H9 (cell line): ENCODE measurements at regions not wholly inside any gene's neighbourhood (a gene's known extent, or its start where the extent isn't known, plus 50 kb on each side); places are given as distances from the start of the nearest gene placed in this dataset.

Source experiments
- DNase-seq: peaks from one replicate; pipeline ENCODE4 v3.0.0-alpha.2; 2017
- H2AFZ ChIP-seq: one replicate; pipeline ENCODE4 v1.6.1; 2013; ENCODE audit warnings: mild to moderate bottlenecking, low read length, control low read depth, moderate library complexity
- H2AK5ac ChIP-seq: 2 replicates; pipeline ENCODE4 v1.6.1; 2013; ENCODE audit warnings: low read length, control low read depth, mixed read lengths; ENCODE audit not compliant: insufficient read length
- H2BK120ac ChIP-seq: one replicate; pipeline ENCODE4 v1.6.1; 2013; ENCODE audit warnings: low read depth, mild to moderate bottlenecking, low read length, control low read depth, inconsistent platforms; ENCODE audit not compliant: poor library complexity, severe bottlenecking
- H2BK12ac ChIP-seq: 2 replicates; pipeline ENCODE4 v1.6.1; 2013; ENCODE audit warnings: low read length, control low read depth, mixed read lengths, low read depth; ENCODE audit not compliant: insufficient read length
- H2BK15ac ChIP-seq: 2 replicates; pipeline ENCODE4 v1.6.1; 2013; ENCODE audit warnings: low read depth, low read length, control low read depth
- H2BK20ac ChIP-seq: one replicate; pipeline ENCODE4 v1.6.1; 2013; ENCODE audit warnings: low read depth, mild to moderate bottlenecking, low read length, control low read depth, inconsistent platforms; ENCODE audit not compliant: poor library complexity, severe bottlenecking
- H2BK5ac ChIP-seq: 2 replicates; pipeline ENCODE4 v1.6.1; 2013; ENCODE audit warnings: low read length, control low read depth, mixed read lengths; ENCODE audit not compliant: insufficient read length
- H3K14ac ChIP-seq: 2 replicates; pipeline ENCODE4 v1.6.1; 2013; ENCODE audit warnings: low read length, control low read depth; ENCODE audit not compliant: insufficient read depth
- H3K18ac ChIP-seq: 2 replicates; pipeline ENCODE4 v1.6.1; 2013; ENCODE audit warnings: low read depth, mild to moderate bottlenecking, mixed read lengths, low read length, control low read depth; ENCODE audit not compliant: insufficient read length
- H3K23ac ChIP-seq: 2 replicates; pipeline ENCODE4 v1.6.1; 2013; ENCODE audit warnings: low read length, control low read depth, mixed read lengths, low read depth; ENCODE audit not compliant: insufficient read length
- H3K23me2 ChIP-seq: 2 replicates; pipeline ENCODE4 v1.6.1; 2013; ENCODE audit warnings: low read depth, mild to moderate bottlenecking, mixed read lengths, low read length, control low read depth; ENCODE audit not compliant: insufficient read length, poor library complexity, severe bottlenecking
- H3K27ac ChIP-seq: 2 replicates; pipeline ENCODE4 v1.5.1; 2013; ENCODE audit warnings: low read length, control low read depth, mixed read lengths, low read depth; ENCODE audit not compliant: insufficient read length
- H3K27me3 ChIP-seq: 2 replicates; pipeline ENCODE4 v1.6.1; 2013; ENCODE audit warnings: low read length, control low read depth, inconsistent platforms; ENCODE audit not compliant: insufficient read depth
- H3K4ac ChIP-seq: 2 replicates; pipeline ENCODE4 v1.6.1; 2013; ENCODE audit warnings: low read depth, mild to moderate bottlenecking, control low read depth, inconsistent platforms, low read length, moderate library complexity
- H3K4me1 ChIP-seq: 2 replicates; pipeline ENCODE4 v1.6.1; 2013; ENCODE audit warnings: low read length, control low read depth, inconsistent platforms; ENCODE audit not compliant: insufficient read depth
- H3K4me2 ChIP-seq: 2 replicates; pipeline ENCODE4 v1.6.1; 2013; ENCODE audit warnings: low read length, control low read depth, mixed read lengths; ENCODE audit not compliant: insufficient read length, insufficient read depth
- H3K56ac ChIP-seq: 2 replicates; pipeline ENCODE4 v1.6.1; 2013; ENCODE audit warnings: low read depth, mild to moderate bottlenecking, mixed read lengths, low read length, control low read depth; ENCODE audit not compliant: insufficient read length
- H3K79me1 ChIP-seq: 2 replicates; pipeline ENCODE4 v1.6.1; 2013; ENCODE audit warnings: low read depth, mild to moderate bottlenecking, moderate library complexity, low read length, control low read depth, inconsistent platforms; ENCODE audit not compliant: insufficient read depth, poor library complexity, severe bottlenecking
- H3K79me2 ChIP-seq: 2 replicates; pipeline ENCODE4 v1.6.1; 2013; ENCODE audit warnings: low read length, control low read depth, inconsistent platforms; ENCODE audit not compliant: insufficient read depth
- H3K9ac ChIP-seq: 2 replicates; pipeline ENCODE4 v1.6.1; 2013; ENCODE audit warnings: low read length, control low read depth, mixed read lengths; ENCODE audit not compliant: insufficient read length; ENCODE audit errors: extremely low read depth
- H3K9me3 ChIP-seq: one replicate; pipeline ENCODE4 v1.6.1; 2013; ENCODE audit warnings: low read depth, low read length, inconsistent platforms; ENCODE audit not compliant: control insufficient read depth
- H3T11ph ChIP-seq: one replicate; pipeline ENCODE4 v1.6.1; 2013; ENCODE audit warnings: mild to moderate bottlenecking, low read length, control low read depth, inconsistent platforms
- H4K20me1 ChIP-seq: one replicate; pipeline ENCODE4 v1.6.1; 2013; ENCODE audit not compliant: control insufficient read depth, insufficient read length, insufficient read depth
- H4K5ac ChIP-seq: 2 replicates; pipeline ENCODE4 v1.6.1; 2013; ENCODE audit warnings: low read depth, mild to moderate bottlenecking, mixed read lengths, low read length, control low read depth; ENCODE audit not compliant: insufficient read length
- H4K8ac ChIP-seq: replicated peaks from 2 replicates; pipeline ENCODE4 v1.6.1; 2013; ENCODE audit warnings: low read length, control low read depth, mixed read lengths, low read depth; ENCODE audit not compliant: insufficient read length
- H4K91ac ChIP-seq: 2 replicates; pipeline ENCODE4 v1.6.1; 2013; ENCODE audit warnings: low read depth, mild to moderate bottlenecking, moderate library complexity, mixed read lengths, low read length, control low read depth; ENCODE audit not compliant: insufficient read length
- H3K27ac Mint-ChIP-seq, 3 experiments: 2 replicates in 2 of 3; 3 replicates in 1 of 3; pipeline ENCODE4 v1.8.0; 2020 to 2021; ENCODE audit warnings: mixed read lengths in 3 of 3, mild to moderate bottlenecking in 1 of 3, moderate library complexity in 1 of 3
- H3K27me3 Mint-ChIP-seq: 2 replicates; pipeline ENCODE4 v1.8.0; 2021; ENCODE audit warnings: low read depth, mild to moderate bottlenecking, moderate library complexity, mixed read lengths
- H3K36me3 Mint-ChIP-seq, 3 experiments: 2 replicates in 2 of 3; 3 replicates in 1 of 3; pipeline ENCODE4 v1.8.0; 2020 to 2021; ENCODE audit warnings: low read depth in 3 of 3, mixed read lengths in 3 of 3; ENCODE audit not compliant: insufficient read depth in 1 of 3
- H3K4me1 Mint-ChIP-seq, 2 experiments: 2 replicates each; pipeline ENCODE4 v1.8.0; 2020; ENCODE audit warnings: mixed read lengths in 2 of 2
- H3K4me3 Mint-ChIP-seq, 2 experiments: 2 replicates in 1 of 2; 3 replicates in 1 of 2; pipeline ENCODE4 v1.8.0; 2020 to 2021; ENCODE audit warnings: mild to moderate bottlenecking in 2 of 2, mixed read lengths in 2 of 2, moderate library complexity in 1 of 2
- H3K9me3 Mint-ChIP-seq, 2 experiments: 2 replicates in 1 of 2; 3 replicates in 1 of 2; pipeline ENCODE4 v1.8.0; 2020; ENCODE audit warnings: mild to moderate bottlenecking in 2 of 2, mixed read lengths in 2 of 2, moderate library complexity in 1 of 2
- WGBS: extraction: QIAGEN DNeasy Blood & Tissue Kit; methylation state at CpG from one replicate; pipeline ENCODE4 v1.1.7; 2013; ENCODE audit warnings: missing lambda C conversion rate, low lambda C conversion rate, mixed read lengths; ENCODE audit not compliant: insufficient read length; ENCODE audit errors: extremely low coverage; 5-methylcytosine and 5-hydroxymethylcytosine counted together
- TF ChIP-seq, protein P1 (sequence below): fragments of 200-600 bp; sonication (generic); conservative IDR thresholded peaks from 3 replicates; pipeline ENCODE4 v1.8.0; 2021; ENCODE audit warnings: antibody characterized with exemption, mild to moderate bottlenecking

DNA sequence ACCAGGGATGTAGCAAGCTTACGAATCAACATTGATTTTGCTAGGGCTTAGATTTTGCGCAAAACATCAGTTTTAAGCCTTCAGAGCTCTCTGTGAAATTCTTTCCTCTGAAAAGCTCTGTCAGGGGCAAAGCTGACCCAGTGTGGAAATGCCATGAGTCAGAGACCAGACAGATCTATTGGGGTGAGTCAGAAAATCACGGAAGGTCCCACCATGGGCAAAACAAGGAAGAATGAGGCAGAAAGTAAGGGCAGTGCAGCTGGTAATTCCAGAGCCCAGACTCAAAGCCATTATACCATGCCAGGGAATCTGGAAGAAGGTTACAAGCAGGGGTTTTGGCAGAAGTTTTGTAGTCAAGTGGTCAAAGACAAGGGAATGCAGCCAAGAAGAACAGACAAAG, 256.6 kb upstream of the CTAGE1 start:
- no peak overlapping the region for H3K14ac ChIP-seq
- H3K79me2 ChIP-seq: no peaks in the 10 kb centered on the region
- H2BK12ac ChIP-seq: no peak overlapping the region
- TF ChIP-seq, protein P1, sequence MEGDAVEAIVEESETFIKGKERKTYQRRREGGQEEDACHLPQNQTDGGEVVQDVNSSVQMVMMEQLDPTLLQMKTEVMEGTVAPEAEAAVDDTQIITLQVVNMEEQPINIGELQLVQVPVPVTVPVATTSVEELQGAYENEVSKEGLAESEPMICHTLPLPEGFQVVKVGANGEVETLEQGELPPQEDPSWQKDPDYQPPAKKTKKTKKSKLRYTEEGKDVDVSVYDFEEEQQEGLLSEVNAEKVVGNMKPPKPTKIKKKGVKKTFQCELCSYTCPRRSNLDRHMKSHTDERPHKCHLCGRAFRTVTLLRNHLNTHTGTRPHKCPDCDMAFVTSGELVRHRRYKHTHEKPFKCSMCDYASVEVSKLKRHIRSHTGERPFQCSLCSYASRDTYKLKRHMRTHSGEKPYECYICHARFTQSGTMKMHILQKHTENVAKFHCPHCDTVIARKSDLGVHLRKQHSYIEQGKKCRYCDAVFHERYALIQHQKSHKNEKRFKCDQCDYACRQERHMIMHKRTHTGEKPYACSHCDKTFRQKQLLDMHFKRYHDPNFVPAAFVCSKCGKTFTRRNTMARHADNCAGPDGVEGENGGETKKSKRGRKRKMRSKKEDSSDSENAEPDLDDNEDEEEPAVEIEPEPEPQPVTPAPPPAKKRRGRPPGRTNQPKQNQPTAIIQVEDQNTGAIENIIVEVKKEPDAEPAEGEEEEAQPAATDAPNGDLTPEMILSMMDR: no peak
- no peak overlapping the region for H3K4ac ChIP-seq
- H2BK5ac ChIP-seq: no peak overlapping the region
- H3K27me3 Mint-ChIP-seq: no peaks in the 10 kb centered on the region; the same call in 1 of the 2 replicates
- H3K18ac ChIP-seq: no peak overlapping the region
- H4K5ac ChIP-seq: no peak overlapping the region
- no peak overlapping the region for H2AFZ ChIP-seq
- H3K9me3 Mint-ChIP-seq: no peaks in the 10 kb centered on the region
- no peaks in the 10 kb centered on the region for H3K9me3 ChIP-seq
- H3K4me1 ChIP-seq: no peaks in the 10 kb centered on the region
- H4K20me1 ChIP-seq: no peaks in the 10 kb centered on the region
- DNase-seq: no peak
- H2BK20ac ChIP-seq: no peak overlapping the region
- H3K56ac ChIP-seq: no peak overlapping the region
- no peak overlapping the region for H3K4me2 ChIP-seq
- no peak overlapping the region for H3K27ac Mint-ChIP-seq
- H3K27me3 ChIP-seq: no peaks in the 10 kb centered on the region
- H2BK15ac ChIP-seq: no peak overlapping the region
- no peaks in the 10 kb centered on the region for H3K23me2 ChIP-seq
- H3K4me1 Mint-ChIP-seq: peaks cover 0 to 3% of the 10 kb centered on the region in 2 experiments; a peak in 1 of 4 replicates
- H3K4me3 Mint-ChIP-seq: no peak overlapping the region
- no CpG with 5 or more reads among the region's 3 CpGs for WGBS
- no peak overlapping the region for H4K91ac ChIP-seq
- H2AK5ac ChIP-seq: no peak overlapping the region
- no peaks in the 10 kb centered on the region for H3K79me1 ChIP-seq
- H3K23ac ChIP-seq: no peak overlapping the region
- H3K27ac ChIP-seq: no peak overlapping the region
- no peaks in the 10 kb centered on the region for H3K36me3 Mint-ChIP-seq
- H4K8ac ChIP-seq: no peak overlapping the region
- no peak overlapping the region for H2BK120ac ChIP-seq
- H3T11ph ChIP-seq: no peak overlapping the region
- no peak overlapping the region for H3K9ac ChIP-seq
